PC-9 (cell line): ENCODE measurements at regions not wholly inside any gene's neighbourhood (a gene's known extent, or its start where the extent isn't known, plus 50 kb on each side); places are given as distances from the start of the nearest gene placed in this dataset.
A peak's percentile ranks its signal among the peaks of the same experiment; 100 is the strongest.

Source experiments
- BruUV-seq: library from RNA; stranded (reverse); fragments of 400-500 nt; replicated peaks from 2 replicates; lab custom pipeline; 2021; lab: Mats Ljungman, UMichigan
- CTCF ChIA-PET: fragments of 300-600 bp; sonication (Branson Sonifier 250); formaldehyde crosslinking; loops from one replicate; lab custom pipeline; 2022; ENCODE audit warnings: antibody characterized with exemption; lab: Charles Lee
- POLR2A ChIA-PET: fragments of 300-600 bp; sonication (Branson Sonifier 250); formaldehyde crosslinking; loops from one replicate; lab custom pipeline; 2022; ENCODE audit warnings: antibody characterized with exemption; ENCODE audit not compliant: unreplicated experiment; lab: Charles Lee
- DNase-seq, 2 experiments: peaks; one replicate each; pipeline versions ENCODE4 v3.0.0 to v3.0.0-alpha.2; 2015 to 2022; ENCODE audit warnings: mixed read lengths in 1 of 2
- H2AFZ ChIP-seq: fragments of 200-600 bp; sonication (generic); 2 replicates; pipeline ENCODE4 v1.8.1; 2017; ENCODE audit warnings: antibody characterized with exemption
- H3F3A ChIP-seq: fragments of 200-600 bp; sonication (generic); 2 replicates; pipeline ENCODE4 v1.8.1; 2017; ENCODE audit warnings: antibody characterized with exemption, mild to moderate bottlenecking, low read depth; ENCODE audit not compliant: insufficient read depth
- H3K27ac ChIP-seq: fragments of 200-600 bp; sonication (generic); 2 replicates; pipeline ENCODE4 v1.6.1; 2016; ENCODE audit warnings: mixed run types
- H3K27me3 ChIP-seq: fragments of 200-600 bp; sonication (generic); 2 replicates; pipeline ENCODE4 v1.6.1; 2016; ENCODE audit warnings: low read depth, mixed run types; ENCODE audit not compliant: insufficient read depth
- H3K36me3 ChIP-seq: fragments of 200-600 bp; sonication (generic); 2 replicates; pipeline ENCODE4 v1.6.1; 2016; ENCODE audit warnings: low read depth, mixed run types
- H3K4me1 ChIP-seq: fragments of 200-600 bp; sonication (generic); replicated peaks from 2 replicates; pipeline ENCODE4 v1.6.1; 2016; ENCODE audit warnings: mixed run types; ENCODE audit not compliant: insufficient read depth
- H3K4me2 ChIP-seq: fragments of 200-600 bp; sonication (generic); 2 replicates; pipeline ENCODE4 v1.6.1; 2017; ENCODE audit warnings: mixed run types
- H3K4me3 ChIP-seq: fragments of 200-600 bp; sonication (generic); 2 replicates; pipeline ENCODE4 v1.6.1; 2016; ENCODE audit warnings: mixed run types
- H3K79me2 ChIP-seq: fragments of 200-600 bp; sonication (generic); 2 replicates; pipeline ENCODE4 v1.6.1; 2017; ENCODE audit warnings: low read depth, mixed run types
- H3K9me2 ChIP-seq: fragments of 200-600 bp; sonication (generic); 2 replicates; pipeline ENCODE4 v1.8.1; 2017; ENCODE audit warnings: mild to moderate bottlenecking; ENCODE audit not compliant: insufficient read depth
- H3K9me3 ChIP-seq: fragments of 200-600 bp; sonication (generic); 2 replicates; pipeline ENCODE4 v1.8.1; 2016; ENCODE audit warnings: low read depth; ENCODE audit not compliant: insufficient read depth
- H4K20me1 ChIP-seq: fragments of 200-600 bp; sonication (generic); 2 replicates; pipeline ENCODE4 v1.8.1; 2017; ENCODE audit not compliant: insufficient read depth
- EZH2 ChIP-seq: fragments of 200-600 bp; sonication (generic); IDR thresholded peaks from 2 replicates; pipeline ENCODE4 v1.8.0; 2017; ENCODE audit warnings: antibody characterized with exemption, low read depth
- intact Hi-C: fragments of 100-400 bp; cut with micrococcal nuclease; formaldehyde crosslinking; loops from one replicate; pipeline ENCODE4 v1.10.0; 2022; ENCODE audit not compliant: unreplicated experiment
- TF ChIP-seq, protein P1 (sequence below): fragments of 200-600 bp; sonication (generic); conservative IDR thresholded peaks from 2 replicates; pipeline ENCODE4 v1.6.1; 2017; ENCODE audit warnings: mixed run types, antibody characterized with exemption, mild to moderate bottlenecking, moderate library complexity

DNA sequence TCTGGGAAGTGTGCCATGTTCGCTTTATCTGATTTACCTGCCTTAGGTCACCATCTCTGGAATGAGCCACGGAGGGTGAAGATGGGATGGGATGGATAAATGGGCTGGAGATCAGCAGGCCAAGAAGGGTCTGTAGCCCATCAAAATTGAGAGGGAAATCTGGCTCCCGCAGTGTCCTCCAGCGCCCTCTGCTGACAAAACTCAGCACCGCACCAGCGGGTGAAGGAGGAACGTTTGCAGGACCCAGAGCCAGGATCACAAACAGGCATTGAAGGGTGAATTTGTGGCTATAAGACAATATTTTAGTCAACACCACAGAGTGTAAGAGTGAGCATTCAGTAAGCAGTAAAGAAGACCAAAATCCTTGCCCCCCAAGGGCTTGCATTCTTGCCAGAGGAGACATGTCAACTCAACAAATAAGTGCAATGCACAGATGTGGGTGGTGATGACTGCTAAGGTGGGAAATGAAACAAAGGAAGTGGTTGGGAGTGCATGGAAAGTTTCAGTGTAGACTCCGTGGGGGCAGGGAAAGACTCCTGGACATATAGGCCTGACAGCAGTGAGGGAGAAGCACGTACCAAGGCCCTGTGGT is 124.4 kb downstream of the TENT4A start:
- Histone ChIP-seq H3K4me2 (no peak overlapping the region), H3K27ac (no peak overlapping the region), H4K20me1 (no peaks in the 10 kb centered on the region), H2AFZ (no peak overlapping the region), H3K79me2 (no peaks in the 10 kb centered on the region), H3K4me1 (no peaks in the 10 kb centered on the region), H3K4me3 (no peak overlapping the region), H3K9me2 (no peaks in the 10 kb centered on the region), H3K36me3 (no peaks in the 10 kb centered on the region), H3K27me3 (peaks cover 48% of the 10 kb centered on the region), H3F3A (no peaks in the 10 kb centered on the region), H3K9me3 (no peaks in the 10 kb centered on the region)
- DNase-seq, result peak in 1 of 2 experiments; percentile 55
- no peak for TF ChIP-seq EZH2
- TF ChIP-seq, protein P1, sequence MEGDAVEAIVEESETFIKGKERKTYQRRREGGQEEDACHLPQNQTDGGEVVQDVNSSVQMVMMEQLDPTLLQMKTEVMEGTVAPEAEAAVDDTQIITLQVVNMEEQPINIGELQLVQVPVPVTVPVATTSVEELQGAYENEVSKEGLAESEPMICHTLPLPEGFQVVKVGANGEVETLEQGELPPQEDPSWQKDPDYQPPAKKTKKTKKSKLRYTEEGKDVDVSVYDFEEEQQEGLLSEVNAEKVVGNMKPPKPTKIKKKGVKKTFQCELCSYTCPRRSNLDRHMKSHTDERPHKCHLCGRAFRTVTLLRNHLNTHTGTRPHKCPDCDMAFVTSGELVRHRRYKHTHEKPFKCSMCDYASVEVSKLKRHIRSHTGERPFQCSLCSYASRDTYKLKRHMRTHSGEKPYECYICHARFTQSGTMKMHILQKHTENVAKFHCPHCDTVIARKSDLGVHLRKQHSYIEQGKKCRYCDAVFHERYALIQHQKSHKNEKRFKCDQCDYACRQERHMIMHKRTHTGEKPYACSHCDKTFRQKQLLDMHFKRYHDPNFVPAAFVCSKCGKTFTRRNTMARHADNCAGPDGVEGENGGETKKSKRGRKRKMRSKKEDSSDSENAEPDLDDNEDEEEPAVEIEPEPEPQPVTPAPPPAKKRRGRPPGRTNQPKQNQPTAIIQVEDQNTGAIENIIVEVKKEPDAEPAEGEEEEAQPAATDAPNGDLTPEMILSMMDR, result peak; percentile 90
- ChIA-PET CTCF (no interaction called here), POLR2A (no interaction called here)
- intact Hi-C loops, result loop anchor here (1.0 to 10.0 kb wide), 2 partner anchors 71 to 1343 kb away; no protein-coding TSS in a partner anchor
- no TSS peak for BruUV-seq

DNA sequence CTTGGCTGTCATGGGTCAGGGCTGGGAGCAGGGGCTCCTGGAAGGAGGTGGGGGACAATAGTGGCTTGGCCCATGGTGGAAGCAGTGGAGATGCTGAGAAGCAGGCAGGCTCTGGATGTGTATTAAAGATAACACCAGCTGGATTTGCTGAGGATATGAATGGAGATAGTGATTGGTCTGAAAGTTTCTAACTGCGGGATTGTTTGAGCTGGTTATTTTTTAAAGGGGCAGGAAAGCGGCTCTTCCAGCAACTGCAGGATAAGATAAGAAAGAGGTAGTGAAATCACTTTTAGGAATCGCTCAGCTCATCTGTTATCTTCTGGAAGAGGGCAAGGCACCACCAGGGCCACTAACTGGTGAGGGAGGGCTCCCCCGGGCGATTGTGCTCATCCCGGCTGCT is 125.5 kb downstream of the TENT4A start:
- TF ChIP-seq, protein P1, result no peak
- no peak for TF ChIP-seq EZH2
- Histone ChIP-seq H3F3A (no peaks in the 10 kb centered on the region), H3K4me1 (no peaks in the 10 kb centered on the region), H3K27me3 (peaks cover 54% of the 10 kb centered on the region), H3K4me2 (no peak overlapping the region), H2AFZ (no peak overlapping the region), H3K27ac (no peak overlapping the region), H3K4me3 (no peak overlapping the region), H3K36me3 (no peaks in the 10 kb centered on the region), H3K9me2 (no peaks in the 10 kb centered on the region), H3K9me3 (no peaks in the 10 kb centered on the region), H3K79me2 (no peaks in the 10 kb centered on the region), H4K20me1 (no peaks in the 10 kb centered on the region)
- DNase-seq, result no peak
- CTCF ChIA-PET, result no interaction called here
- POLR2A ChIA-PET, result no interaction called here
- intact Hi-C loops, result loop anchor here (10.0 kb wide), 1 partner anchor 1344 kb away; no protein-coding TSS in a partner anchor
- BruUV-seq, result no TSS peak

DNA sequence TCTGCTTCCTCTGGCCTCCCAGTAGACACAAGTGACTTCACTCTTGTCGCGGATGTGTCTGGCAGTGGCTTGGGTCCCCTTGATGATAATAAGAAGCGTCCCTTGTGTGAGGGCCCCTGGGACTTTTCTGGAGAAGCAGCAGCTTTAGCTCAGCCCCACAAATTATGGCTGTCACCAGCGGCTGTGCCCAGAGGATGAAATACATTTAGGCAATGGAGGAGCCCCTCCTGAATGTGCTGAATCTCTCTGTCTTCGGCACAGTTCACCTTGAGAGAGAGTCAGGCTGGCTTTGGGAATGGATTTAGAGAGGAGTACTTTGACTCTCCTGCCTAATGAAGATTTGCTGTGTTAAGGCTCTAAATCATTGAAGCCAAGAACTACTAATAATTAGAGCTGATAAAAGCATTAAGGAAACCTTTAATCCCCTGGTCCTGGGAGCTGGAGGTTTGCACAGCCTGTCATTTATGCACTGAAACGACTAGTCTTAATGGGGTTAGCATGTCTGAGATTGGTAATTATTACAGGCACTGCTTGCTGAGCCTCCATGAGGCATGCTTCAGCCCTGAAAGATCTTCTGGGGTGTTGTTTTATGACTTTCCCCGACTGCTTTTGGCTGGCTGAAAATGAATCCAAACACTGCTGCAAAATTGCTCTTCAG is 127.0 kb downstream of the TENT4A start:
- no peaks in the 10 kb centered on the region for H3K9me2 ChIP-seq
- ChIA-PET CTCF (no interaction called here), POLR2A (no interaction called here)
- DNase-seq, result peak in 1 of 2 experiments; percentile 16
- H2AFZ ChIP-seq, result no peak overlapping the region
- H3K36me3 ChIP-seq, result no peaks in the 10 kb centered on the region
- H3K4me1 ChIP-seq, result no peaks in the 10 kb centered on the region
- no peak overlapping the region for H3K4me2 ChIP-seq
- H3K4me3 ChIP-seq, result no peak overlapping the region
- no peaks in the 10 kb centered on the region for H3K79me2 ChIP-seq
- no peaks in the 10 kb centered on the region for H4K20me1 ChIP-seq
- no peaks in the 10 kb centered on the region for H3K9me3 ChIP-seq
- BruUV-seq, result no TSS peak
- peaks cover 69% of the 10 kb centered on the region for H3K27me3 ChIP-seq
- intact Hi-C loops, result no loop called here
- TF ChIP-seq, protein P1, result no peak
- no peak for TF ChIP-seq EZH2
- no peak overlapping the region for H3K27ac ChIP-seq
- no peaks in the 10 kb centered on the region for H3F3A ChIP-seq
